Upper lobe of left lung (tissue), 4 donors: ENCODE measurements at regions not wholly inside any gene's neighbourhood (a gene's known extent, or its start where the extent isn't known, plus 50 kb on each side); places are given as distances from the start of the nearest gene placed in this dataset.

Experiments
- EP300 ChIP-seq, 4 donors: sonication (generic); formaldehyde crosslinking; IDR thresholded peaks; one replicate each; pipeline ENCODE4 v1.5.1; 2017; ENCODE audit warnings: antibody characterized with exemption in 4 of 4, control low read depth in 2 of 4
- POLR2A ChIP-seq, 4 donors: fragments of 450-650 bp; IDR thresholded peaks; one replicate each; pipeline ENCODE4 v1.5.1; 2016 to 2017; ENCODE audit warnings: antibody characterized with exemption in 4 of 4, mild to moderate bottlenecking in 2 of 4
- TF ChIP-seq, protein P1 (sequence below), 6 experiments: fragments of 450-650 bp in 4 of 6; fragments of 200-600 bp in 2 of 6; sonication (generic) in 2 of 6; IDR thresholded peaks; one replicate each; pipeline ENCODE4 v1.5.1; 2016 to 2019; ENCODE audit warnings: antibody characterized with exemption in 6 of 6

DNA sequence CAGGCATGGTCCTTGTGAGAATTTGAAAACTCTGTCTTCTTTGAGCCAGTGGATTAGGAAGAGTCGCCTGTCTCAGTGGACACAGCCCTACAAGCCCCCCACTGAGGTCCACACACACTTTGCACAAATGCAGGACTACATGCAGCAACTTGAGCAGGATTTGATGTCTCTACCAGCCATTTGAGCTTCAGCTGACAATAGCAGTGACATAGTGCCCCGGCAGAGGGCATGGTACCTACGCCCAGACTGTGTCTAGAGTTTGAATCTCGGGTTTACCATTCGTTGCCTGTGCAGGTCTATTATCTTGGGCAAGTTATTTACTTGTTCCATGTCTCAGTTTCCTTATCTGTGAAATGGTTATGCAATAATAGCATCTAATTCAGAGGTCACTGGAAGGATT lies 580.1 kb downstream of the TFAP2B start:
- TF ChIP-seq, protein P1, sequence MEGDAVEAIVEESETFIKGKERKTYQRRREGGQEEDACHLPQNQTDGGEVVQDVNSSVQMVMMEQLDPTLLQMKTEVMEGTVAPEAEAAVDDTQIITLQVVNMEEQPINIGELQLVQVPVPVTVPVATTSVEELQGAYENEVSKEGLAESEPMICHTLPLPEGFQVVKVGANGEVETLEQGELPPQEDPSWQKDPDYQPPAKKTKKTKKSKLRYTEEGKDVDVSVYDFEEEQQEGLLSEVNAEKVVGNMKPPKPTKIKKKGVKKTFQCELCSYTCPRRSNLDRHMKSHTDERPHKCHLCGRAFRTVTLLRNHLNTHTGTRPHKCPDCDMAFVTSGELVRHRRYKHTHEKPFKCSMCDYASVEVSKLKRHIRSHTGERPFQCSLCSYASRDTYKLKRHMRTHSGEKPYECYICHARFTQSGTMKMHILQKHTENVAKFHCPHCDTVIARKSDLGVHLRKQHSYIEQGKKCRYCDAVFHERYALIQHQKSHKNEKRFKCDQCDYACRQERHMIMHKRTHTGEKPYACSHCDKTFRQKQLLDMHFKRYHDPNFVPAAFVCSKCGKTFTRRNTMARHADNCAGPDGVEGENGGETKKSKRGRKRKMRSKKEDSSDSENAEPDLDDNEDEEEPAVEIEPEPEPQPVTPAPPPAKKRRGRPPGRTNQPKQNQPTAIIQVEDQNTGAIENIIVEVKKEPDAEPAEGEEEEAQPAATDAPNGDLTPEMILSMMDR (IDR thresholded peaks at IDR 0.05), result no peak
- no peak for TF ChIP-seq POLR2A (IDR thresholded peaks at IDR 0.05)
- TF ChIP-seq EP300 (IDR thresholded peaks at IDR 0.05), result no peak
